HG02981 (cell line): ENCODE measurements at regions not wholly inside any gene's neighbourhood (a gene's known extent, or its start where the extent isn't known, plus 50 kb on each side); places are given as distances from the start of the nearest gene placed in this dataset.

Source experiments
- ATAC-seq: cut with Tn5 transposase; IDR thresholded peaks from one replicate; pipeline ENCODE4 v1.9.1; 2021; ENCODE audit warnings: mild to moderate bottlenecking, moderate library complexity; ENCODE audit not compliant: unreplicated experiment

- ATAC-seq: no peak
Measured at GRCh38 chr3:181173227-181173626, 183.7 kb upstream of the DNAJC19 start.

- ATAC-seq: no peak
Measured at GRCh38 chr3:181134873-181135272, 145.3 kb upstream of the DNAJC19 start.

GRCh38 chr3:181133832-181134231 is 144.3 kb upstream of the DNAJC19 start:
- ATAC-seq: no peak

GRCh38 chr3:181105646-181106045 is 116.1 kb upstream of the DNAJC19 start:
- ATAC-seq: no peak

GRCh38 chr3:181103605-181104004 is 114.1 kb upstream of the DNAJC19 start:
- ATAC-seq: no peak

- ATAC-seq: no peak
Measured at GRCh38 chr3:181086011-181086410, 96.5 kb upstream of the DNAJC19 start.

GRCh38 chr3:181081930-181082329 is 92.4 kb upstream of the DNAJC19 start:
- ATAC-seq: no peak

- no peak for ATAC-seq
Measured at GRCh38 chr3:181076558-181076957, 87.0 kb upstream of the DNAJC19 start.

- no peak for ATAC-seq
Measured at GRCh38 chr3:181075098-181075497, 85.6 kb upstream of the DNAJC19 start.

GRCh38 chr3:181066143-181067087 is 76.9 kb upstream of the DNAJC19 start:
- ATAC-seq: no peak

- no peak for ATAC-seq
Measured at GRCh38 chr3:181056136-181056732, 66.7 kb upstream of the DNAJC19 start.

GRCh38 chr3:181054538-181054937 is 65.0 kb upstream of the DNAJC19 start:
- no peak for ATAC-seq

GRCh38 chr3:181052256-181052655 is 62.7 kb upstream of the DNAJC19 start:
- ATAC-seq: no peak

- ATAC-seq: no peak
Measured at GRCh38 chr3:181050738-181051137, 61.2 kb upstream of the DNAJC19 start.

GRCh38 chr3:181040030-181040429 is 50.5 kb upstream of the DNAJC19 start:
- ATAC-seq: no peak
